GM21528 (cell line): ENCODE measurements at regions not wholly inside any gene's neighbourhood (a gene's known extent, or its start where the extent isn't known, plus 50 kb on each side); places are given as distances from the start of the nearest gene placed in this dataset.
A peak's percentile ranks its signal among the peaks of the same experiment; 100 is the strongest.

Experiments used
- ATAC-seq: cut with Tn5 transposase; IDR thresholded peaks from one replicate; pipeline ENCODE4 v1.9.1; 2021; ENCODE audit warnings: mild to moderate bottlenecking, moderate library complexity; ENCODE audit not compliant: unreplicated experiment, low FRiP score

DNA sequence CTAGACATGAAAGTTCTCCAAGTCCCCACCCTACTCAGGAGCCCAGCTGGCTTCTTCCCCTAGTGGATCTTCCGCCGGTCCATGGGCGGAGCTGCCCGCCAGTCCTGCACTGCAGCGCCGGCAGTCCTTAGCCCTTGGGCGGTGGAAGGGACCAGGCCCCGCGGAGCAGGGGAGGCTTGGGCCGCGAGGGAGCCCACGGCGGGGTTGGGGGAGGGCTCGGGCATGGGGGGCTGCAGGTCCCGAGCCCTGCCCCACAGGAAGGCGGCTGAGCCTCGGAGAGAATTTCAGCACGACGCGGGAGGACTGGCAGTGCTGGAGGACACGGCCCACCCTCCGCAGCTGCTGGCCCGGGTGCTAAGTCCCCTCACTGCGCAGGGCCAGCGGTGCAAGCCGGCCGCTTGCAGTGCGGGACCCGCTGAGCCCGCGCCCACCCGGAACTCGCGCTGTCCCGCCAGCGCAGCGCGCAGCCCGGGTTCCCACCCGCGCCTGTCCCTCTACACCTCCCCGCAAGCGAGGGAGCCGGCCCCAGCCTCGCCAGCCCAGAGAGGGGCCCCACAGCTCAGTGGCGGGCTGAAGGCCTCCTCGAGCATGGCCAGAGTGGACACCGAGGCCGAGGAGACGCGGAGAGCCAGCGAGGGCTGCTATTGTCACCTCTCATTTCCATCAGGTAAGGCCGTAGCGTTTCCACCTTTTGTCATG lies 1398.6 kb downstream of the MRPL39 start:
- no peak for ATAC-seq

DNA sequence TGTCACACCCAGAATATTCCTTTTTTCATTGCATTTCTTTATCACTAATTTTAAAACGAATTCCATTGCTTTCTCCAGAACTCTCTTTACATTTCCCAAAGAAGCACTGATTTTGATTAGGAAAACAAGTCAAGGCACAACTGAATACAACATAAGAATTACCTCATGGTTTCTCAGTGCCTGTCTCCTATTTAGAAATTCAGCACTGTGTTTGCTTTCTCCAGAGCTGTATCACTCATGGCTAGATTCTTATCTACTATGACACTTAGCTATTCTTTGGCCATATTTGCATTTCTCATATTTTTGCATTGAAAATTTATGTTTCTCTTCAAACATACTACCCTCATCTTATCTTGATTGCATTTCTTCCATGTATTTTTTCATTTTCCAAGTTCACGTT lies 1402.0 kb downstream of the MRPL39 start:
- no peak for ATAC-seq

DNA sequence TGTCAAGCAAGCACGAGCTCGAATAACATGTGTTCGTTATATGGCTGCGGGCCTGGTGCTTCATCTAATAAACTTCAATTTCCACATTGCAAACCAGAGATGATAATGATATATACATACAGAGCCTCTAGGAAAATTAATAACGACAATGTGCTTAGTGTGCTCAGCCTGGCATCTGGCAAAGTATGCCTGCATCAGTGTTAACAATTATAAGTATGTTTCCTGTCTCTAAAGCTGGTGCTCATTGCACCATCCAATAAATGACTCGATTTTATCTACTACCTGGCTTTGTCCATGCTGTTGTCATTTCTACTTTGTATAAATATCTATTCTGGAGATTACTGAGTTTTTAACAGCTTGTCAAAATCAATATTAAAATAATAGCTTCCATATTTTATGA lies 1402.6 kb downstream of the MRPL39 start:
- no peak for ATAC-seq

DNA sequence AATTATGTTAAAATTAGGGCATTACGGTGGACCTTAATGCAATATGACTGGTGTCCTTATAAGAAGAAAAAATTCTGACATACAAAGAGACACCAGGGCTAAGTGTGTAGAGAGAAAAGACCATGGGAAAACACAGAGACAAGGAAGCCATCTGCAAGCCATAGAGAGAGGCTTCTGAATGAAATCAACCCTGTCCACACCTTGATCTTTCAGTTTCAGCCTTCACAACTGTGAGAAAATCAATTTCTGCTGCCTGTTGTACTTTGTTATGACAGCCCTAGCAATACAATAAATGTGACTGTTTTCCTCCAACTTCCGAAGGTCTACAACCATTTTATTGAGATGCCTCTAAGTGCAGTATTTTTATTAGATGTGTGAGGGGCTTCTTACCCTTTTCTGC lies 1407.2 kb downstream of the MRPL39 start:
- no peak for ATAC-seq

DNA sequence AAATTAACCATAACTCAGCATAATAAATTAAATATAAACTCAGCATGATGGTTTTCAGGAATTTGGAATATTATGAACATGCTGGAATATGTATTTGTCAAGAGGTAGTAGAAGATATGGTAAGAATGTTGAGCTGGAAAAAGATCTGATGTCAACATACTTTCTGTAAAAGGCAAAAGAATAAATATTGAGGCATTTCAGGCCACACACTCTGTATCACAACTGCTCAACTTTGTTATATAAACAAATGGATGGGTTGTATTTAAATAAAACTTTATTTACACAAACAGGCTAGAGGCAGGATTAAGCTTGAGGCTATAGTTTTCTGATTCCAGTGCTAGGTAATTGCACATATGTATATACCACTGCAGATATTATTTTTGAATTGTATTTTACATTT lies 1409.4 kb downstream of the MRPL39 start:
- no peak for ATAC-seq

DNA sequence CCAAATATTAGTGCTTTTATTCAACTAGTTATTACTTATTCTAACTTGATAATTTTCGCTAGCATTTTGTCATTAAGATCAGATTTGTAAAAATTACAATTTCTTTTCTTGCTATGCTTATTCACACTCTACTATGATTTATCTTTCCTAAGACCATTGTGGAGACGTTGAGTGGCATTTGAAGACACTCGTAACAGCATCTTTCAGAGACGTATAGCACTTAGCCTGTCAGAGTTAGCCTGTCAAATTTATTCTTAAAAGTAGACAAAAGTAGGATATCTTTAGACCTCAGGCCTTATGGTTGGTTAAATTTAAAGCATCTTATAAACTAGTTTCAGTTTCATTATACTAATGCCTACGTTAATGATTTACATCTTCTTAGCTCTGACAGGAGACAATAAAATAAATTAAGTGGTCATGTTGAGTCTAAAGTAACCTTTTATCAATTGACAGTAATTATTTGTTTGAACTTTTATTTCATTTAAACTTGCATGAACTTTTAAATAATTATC lies 1410.1 kb downstream of the MRPL39 start:
- peak; percentile 52 for ATAC-seq

DNA sequence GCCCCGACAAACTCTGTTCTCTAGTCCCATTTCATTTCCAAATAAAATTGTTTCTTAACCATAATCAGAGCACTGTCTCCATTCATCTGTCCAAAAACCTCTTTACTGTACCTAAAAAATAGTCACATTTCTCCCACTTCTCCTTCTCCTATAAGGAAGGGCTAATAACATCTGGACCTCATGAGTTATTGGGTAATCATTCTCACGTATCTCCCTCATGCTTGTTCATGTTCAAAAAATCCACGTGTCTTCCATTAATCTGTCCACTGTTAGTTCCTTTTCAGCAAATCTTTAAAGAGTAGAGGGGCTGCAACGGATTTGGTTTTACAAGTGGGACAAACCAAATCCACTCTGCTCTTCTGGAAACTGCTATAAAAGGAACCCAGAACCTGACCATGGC lies 1418.8 kb downstream of the MRPL39 start:
- no peak for ATAC-seq

DNA sequence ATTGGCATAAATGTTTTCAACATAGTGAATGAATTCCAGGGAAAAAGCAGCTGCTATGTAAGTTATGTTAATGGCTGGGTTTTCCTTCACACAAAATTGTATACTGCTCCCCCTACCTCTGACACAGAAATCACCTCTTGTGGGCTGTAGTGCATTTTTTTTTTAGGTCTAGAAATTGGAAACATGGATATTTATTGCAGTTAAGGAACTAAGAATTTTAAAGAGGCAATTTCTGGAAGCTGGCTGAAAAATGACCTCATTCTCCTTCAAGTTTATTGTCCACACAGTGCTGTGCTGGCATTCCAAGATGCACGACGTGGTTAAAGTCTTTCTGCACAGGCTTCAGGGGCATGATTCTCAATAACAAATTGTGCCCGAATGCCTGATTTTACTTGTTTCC lies 1424.2 kb downstream of the MRPL39 start:
- ATAC-seq, result no peak

DNA sequence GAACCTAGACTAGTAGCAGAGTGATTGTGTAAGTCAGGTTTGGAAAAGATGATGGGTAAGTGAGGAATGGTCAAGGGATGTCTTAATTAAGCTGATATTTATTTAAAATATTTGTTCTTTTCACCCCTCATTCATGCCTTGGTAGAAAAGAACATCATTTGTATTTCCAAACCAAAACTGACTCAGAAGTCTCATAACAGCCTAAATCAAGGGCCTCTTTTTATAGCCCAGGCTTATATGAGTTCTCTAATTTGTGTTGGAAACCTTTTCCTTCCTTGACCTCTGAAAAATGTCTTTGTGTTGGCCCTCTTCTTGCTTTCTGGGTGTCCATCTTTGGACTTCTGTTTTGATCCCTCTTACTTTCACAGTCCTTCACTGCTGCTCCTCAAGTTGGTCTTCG lies 1428.2 kb downstream of the MRPL39 start:
- no peak for ATAC-seq

DNA sequence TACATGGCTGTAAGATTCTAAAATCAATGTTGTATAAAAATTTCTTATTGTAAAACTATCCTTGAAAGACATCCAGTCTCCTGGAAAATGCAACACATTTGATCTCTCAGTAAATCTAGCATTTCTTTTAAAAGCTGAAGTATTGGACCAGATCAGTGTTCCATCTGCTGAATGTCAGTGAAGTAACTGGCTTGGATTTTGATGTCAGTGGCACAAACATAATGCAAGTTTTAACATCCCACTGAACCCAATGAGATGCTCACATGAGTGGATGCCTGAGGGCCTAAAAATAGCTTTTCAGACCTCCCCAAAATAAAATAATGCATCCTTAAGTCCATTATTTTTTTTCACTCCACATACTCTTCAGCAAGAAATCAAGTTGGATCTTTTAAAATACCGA lies 1432.2 kb downstream of the MRPL39 start:
- ATAC-seq, result no peak

DNA sequence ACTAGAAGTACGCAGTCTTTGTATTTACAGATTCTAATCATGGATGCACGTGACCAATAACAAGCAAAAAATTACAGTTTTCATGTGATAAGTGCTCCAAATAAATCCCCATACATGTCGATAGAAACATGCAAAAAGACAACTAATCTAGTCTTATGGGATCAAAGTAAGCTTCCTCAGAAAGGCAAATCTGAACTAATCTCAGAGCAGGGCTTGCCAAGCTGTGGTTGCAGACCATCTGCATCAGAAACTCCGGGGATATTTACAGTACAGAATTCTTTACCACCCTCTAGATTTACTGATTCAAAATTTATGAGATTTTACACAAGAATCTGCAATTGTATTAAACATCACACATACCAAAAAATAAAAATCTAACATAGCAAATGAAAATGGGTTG lies 1435.5 kb downstream of the MRPL39 start:
- no peak for ATAC-seq

DNA sequence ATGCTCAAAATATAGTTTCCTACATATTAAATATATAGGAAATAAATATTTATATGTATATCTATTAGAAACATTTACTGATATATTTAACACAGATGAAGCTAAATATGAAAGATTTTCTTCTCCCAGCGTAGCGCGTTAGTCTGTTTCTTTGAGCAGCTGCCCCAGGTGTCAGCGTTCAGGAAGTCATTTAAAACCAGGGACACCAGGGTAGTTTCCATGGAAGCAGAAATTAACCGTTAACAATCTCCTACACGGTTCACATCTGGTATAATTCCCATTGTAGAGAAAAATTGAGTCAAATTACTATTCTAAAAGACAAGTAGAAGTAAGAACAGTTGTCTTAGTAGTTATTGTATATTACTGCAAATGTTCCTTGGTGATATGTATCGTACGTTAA lies 1443.7 kb downstream of the MRPL39 start:
- no peak for ATAC-seq

DNA sequence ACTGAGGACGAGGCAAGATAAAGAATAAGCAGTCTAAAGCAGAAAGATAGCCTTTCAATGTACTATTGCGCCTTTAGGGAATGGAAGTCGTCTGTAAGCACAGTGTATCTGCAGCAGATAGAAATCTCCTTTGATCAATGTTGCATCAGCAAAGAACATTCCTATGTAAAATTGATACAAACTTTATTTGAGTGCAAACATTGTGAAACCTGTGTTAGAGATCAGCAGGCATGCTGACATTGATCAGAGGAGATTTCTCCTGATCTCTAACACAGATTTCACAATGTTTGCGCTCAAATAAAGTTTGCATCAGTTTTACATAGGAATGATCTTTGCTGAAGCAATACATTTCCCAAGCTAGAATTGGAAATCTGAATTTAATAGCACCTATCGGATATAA lies 1446.8 kb downstream of the MRPL39 start:
- no peak for ATAC-seq

DNA sequence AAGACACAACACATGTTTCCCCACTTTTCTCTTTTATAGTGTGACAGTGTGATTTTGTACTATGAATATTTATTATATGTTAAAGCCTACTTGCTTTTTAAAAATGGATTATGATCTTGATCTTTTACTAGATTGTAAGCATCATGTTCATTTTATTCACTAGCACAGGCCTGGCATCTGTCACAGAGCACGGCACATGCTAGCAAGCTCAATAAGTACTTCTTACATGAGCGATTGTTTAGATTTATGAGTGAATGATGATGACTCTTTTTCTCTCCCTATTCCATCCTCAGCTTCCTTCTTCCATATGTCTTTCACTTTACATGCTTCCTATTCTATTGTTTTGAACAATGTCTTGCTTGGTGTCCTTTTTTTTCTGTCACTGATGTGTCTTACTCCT lies 1454.1 kb downstream of the MRPL39 start:
- no peak for ATAC-seq

DNA sequence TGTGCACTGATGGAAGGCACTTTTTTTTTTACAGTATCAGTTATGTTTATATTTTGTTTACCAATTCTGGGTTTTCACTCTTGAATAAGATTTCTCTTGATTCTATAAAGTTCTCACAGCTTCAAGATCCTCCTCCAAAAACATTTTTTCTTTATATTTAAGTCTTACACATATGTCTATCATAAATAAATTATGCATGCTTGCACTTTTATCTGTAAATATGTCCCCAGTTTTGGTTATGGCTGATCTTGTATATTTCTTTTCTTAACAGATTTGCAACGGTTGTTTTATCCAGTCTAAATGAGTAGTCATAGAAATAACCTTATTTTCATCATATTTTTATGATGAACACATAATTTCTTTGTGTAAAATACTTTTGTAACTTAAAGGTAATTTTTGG lies 1456.5 kb downstream of the MRPL39 start:
- ATAC-seq, result no peak

DNA sequence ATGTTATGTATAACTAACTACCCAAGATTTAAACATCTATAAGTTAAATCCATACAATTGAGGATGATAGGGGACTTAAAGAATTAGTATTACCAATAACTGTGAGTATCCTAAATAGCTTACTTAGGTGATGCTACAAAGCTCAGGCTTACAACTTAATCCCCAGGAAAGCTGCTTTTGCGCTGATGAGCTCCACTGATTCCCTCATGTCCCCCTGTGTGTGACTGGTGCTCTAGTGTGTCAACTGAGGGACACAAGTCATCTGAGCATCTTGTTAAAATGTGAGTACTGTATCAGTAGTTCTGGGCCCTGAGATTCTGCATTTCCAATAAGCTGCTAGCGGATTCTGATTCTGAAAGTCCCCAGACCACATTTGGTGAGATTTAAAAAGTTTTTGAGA lies 1458.8 kb downstream of the MRPL39 start:
- no peak for ATAC-seq

DNA sequence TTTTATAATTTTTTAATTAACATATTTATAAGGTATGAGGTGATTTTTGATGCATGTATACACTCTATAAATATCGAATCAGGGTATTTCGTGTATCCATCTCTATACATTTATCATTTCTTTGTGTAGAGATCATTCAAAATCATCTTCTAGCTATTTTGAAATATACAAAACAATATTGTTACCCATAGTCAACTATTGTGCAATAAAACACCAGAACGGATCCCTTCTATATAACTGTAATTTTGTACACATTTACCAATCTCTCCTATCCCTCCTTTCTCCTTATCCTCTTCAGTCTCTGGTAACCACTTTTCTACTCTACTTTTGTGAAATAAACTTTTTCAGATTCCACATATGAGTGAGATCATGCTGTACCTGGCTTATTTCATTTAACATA lies 1459.6 kb downstream of the MRPL39 start:
- ATAC-seq, result no peak

DNA sequence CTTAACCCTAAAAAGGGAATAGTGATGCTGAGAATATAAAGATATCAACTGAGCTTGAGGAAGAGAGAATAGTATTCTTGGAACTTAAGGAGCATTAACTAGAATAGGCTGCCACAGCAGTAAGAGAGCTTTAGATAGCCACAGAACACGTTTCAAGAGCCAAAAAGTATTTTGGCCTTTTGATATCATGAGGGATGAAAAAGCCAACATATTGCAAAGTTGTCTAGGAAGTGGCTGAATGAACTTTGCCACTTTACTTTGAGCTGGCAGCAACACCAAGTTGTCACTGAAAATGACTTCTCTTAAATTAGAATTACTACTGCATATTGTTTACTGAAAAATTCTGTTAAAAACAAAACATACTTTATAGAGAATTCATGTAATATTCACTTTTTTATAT lies 1476.2 kb downstream of the MRPL39 start:
- no peak for ATAC-seq

DNA sequence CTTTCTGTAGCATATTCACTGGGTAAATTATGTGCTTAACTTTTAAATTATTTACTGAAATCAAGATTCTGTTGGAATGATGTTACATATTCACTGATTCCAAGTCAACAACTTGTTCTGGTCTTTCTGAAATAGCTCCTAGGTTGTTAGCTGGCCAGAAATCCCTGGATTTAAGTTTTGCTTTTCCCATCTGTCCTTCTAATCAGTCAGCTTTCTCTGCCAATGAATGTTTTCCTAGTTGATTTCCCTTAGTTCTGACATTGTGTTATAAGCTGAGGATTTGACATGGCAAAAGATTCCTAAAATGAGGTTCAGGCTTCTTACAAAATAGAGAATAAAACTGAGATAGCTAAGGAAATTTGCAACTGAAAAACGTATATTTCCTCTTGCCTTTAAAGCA lies 1479.6 kb downstream of the MRPL39 start:
- no peak for ATAC-seq

DNA sequence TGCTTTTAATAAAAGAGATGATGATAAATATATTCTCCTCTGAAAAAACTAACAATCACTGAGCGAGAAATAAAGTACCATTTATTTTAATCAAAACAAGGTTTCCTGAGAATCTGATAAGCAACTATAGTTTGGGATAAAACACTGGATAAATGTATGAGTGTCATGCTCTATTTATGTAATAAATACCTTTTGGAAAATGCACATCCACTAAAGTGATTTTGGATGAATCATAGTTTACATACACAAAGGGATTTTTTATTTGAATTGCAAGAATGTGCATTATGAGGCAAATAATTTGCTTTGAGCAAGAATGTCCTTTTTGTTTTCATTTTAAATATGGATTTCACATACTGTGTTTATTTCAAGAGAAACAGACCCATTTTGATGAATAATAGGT lies 1483.5 kb downstream of the MRPL39 start:
- ATAC-seq, result no peak

DNA sequence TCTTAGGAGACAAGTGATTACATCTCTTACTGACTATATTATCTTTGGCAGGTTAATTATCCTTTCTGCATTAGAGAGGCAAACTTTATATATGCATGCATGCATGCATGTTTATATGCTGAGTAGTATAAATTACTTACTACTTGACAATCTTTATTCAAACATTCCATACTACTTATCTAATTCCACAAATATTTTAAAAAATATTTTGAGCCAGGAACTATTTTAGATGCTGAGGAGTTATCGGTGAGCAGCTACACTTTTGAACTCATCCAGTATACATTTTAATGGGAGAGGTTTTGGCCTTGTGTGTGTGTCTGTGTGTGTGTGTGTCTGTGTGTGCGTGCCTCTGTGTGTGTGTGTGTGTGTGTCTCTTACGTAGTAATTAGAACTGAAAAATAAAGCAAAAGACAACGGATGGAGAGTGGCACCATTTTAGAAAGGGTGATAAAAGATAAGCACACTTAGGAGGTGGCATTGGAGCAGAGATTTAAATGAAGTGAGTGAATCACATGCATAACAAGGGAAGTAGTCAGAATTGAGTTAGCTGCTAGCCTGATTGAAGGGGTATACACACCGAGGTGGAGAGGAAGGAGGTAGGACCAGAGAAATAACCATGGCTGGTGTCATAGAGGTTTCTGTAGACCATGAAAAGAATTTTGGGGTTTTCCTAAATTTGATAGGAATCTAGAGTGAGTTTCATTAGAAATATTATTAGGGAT lies 1488.4 kb downstream of the MRPL39 start:
- no peak for ATAC-seq

DNA sequence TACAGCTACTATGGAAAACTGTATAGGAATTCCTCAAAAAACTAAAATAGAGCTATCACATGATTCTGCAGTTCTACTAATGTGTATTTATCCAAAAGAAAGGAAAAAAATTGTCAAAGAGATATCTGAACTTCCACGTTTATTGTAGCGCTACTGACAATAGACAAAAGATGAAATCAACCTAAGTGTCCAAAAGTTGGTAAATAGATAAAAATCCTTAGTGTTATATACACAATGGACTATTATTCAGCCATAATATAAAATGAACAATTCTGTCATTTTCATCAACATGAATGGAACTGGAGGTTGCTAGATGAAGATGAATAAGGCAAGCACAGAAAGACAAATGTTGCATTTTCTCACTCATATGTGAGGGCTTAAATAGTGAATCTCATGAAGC lies 1492.1 kb downstream of the MRPL39 start:
- ATAC-seq, result no peak
